B cell (primary cell): ENCODE measurements at regions not wholly inside any gene's neighbourhood (a gene's known extent, or its start where the extent isn't known, plus 50 kb on each side); places are given as distances from the start of the nearest gene placed in this dataset.
"Not testable (repeated sequence)": the region's sequence is repeated elsewhere in the genome, so short reads cannot be mapped to it uniquely, and the experiment has no call there.

Source experiments
- ATAC-seq: fragments of 200-7000 bp; cut with Tn5 transposase; one replicate; pipeline ENCODE4 v1.10.0; 2021; ENCODE audit warnings: low read depth, mild to moderate bottlenecking, moderate number of reproducible peaks, moderate library complexity
- CTCF ChIA-PET: fragments of 350-600 bp; sonication (Branson Sonifier 250); formaldehyde crosslinking; loops from one replicate; lab custom pipeline; 2021; ENCODE audit warnings: antibody characterized with exemption, inconsistent platforms; lab: Charles Lee
- POLR2A ChIA-PET: fragments of 350-600 bp; sonication (Branson Sonifier 250); formaldehyde crosslinking; loops from one replicate; lab custom pipeline; 2021; ENCODE audit warnings: antibody characterized with exemption; lab: Charles Lee
- DNase-seq: peaks from one replicate; pipeline ENCODE4 v3.0.0; 2013
- H2AFZ ChIP-seq: 2 replicates; pipeline ENCODE4 v1.6.1; 2012; ENCODE audit warnings: mild to moderate bottlenecking, low read depth, low read length; ENCODE audit not compliant: insufficient read depth, poor library complexity, severe bottlenecking
- H3K27ac ChIP-seq, 2 donors: 1 replicate in 1 of 2; 2 replicates in 1 of 2; pipeline ENCODE4 v1.5.1; 2012 to 2013; ENCODE audit warnings: low read length in 2 of 2, mild to moderate bottlenecking in 2 of 2, moderate library complexity in 1 of 2
- H3K27me3 ChIP-seq, 4 experiments: fragments of 200-600 bp in 1 of 4; sonication (generic) in 1 of 4; replicated peaks in 1 of 4; 1 replicate in 2 of 4; 2 replicates in 2 of 4; pipeline versions ENCODE4 v1.6.1 to v1.7.0; 2013 to 2016; ENCODE audit warnings: low read length in 3 of 4, mild to moderate bottlenecking in 2 of 4, mixed read lengths in 1 of 4, moderate library complexity in 1 of 4; ENCODE audit not compliant: insufficient read depth in 4 of 4, control insufficient read depth in 3 of 4; ENCODE audit errors: control extremely low read depth in 1 of 4
- H3K36me3 ChIP-seq, 2 experiments: replicated peaks in 1 of 2; 1 replicate in 1 of 2; 2 replicates in 1 of 2; pipeline versions ENCODE4 v1.6.1 to v1.7.1; 2013; ENCODE audit warnings: low read length in 1 of 2; ENCODE audit not compliant: insufficient read depth in 2 of 2, control insufficient read depth in 1 of 2; ENCODE audit errors: control extremely low read depth in 1 of 2, extremely low read depth in 1 of 2
- H3K4me1 ChIP-seq, 2 donors: fragments of 200-600 bp in 1 of 2; sonication (generic) in 1 of 2; 1 replicate in 1 of 2; 2 replicates in 1 of 2; pipeline versions ENCODE4 v1.5.1 to v1.6.1; 2013 to 2017; ENCODE audit warnings: low read length in 2 of 2; ENCODE audit not compliant: control insufficient read depth in 2 of 2, insufficient read depth in 2 of 2
- H3K4me2 ChIP-seq: replicated peaks from 2 replicates; pipeline ENCODE3; 2012; ENCODE audit warnings: mild to moderate bottlenecking, low read depth, low read length; ENCODE audit not compliant: poor library complexity, severe bottlenecking
- H3K4me3 ChIP-seq, 5 experiments: fragments of 200-600 bp in 1 of 5; sonication (generic) in 1 of 5; 1 replicate in 3 of 5; 2 replicates in 2 of 5; pipeline versions ENCODE4 v1.5.1 to v1.7.0; 2011 to 2016; ENCODE audit warnings: low read length in 4 of 5, mild to moderate bottlenecking in 4 of 5, low read depth in 2 of 5, control low read depth in 1 of 5, moderate library complexity in 1 of 5; ENCODE audit not compliant: insufficient read depth in 1 of 5; ENCODE audit errors: control extremely low read depth in 1 of 5, extremely low read depth in 1 of 5
- H3K79me2 ChIP-seq: fragments of 200-600 bp; sonication (generic); one replicate; pipeline ENCODE4 v1.6.0; 2016; ENCODE audit warnings: low read length; ENCODE audit not compliant: control insufficient read depth, insufficient read depth
- H3K9ac ChIP-seq: fragments of 200-600 bp; sonication (generic); 2 replicates; pipeline ENCODE4 v1.6.1; 2017; ENCODE audit warnings: mild to moderate bottlenecking, low read length, moderate library complexity
- H3K9me3 ChIP-seq, 3 donors: one replicate each; pipeline versions ENCODE4 v1.6.1 to v1.7.1; 2013; ENCODE audit warnings: low read length in 2 of 3; ENCODE audit not compliant: control insufficient read depth in 2 of 3, insufficient read depth in 1 of 3; ENCODE audit errors: control extremely low read depth in 1 of 3
- H4K20me1 ChIP-seq: 2 replicates; pipeline ENCODE4 v1.6.0; 2012; ENCODE audit warnings: mild to moderate bottlenecking, low read length; ENCODE audit not compliant: insufficient read depth, control insufficient read depth, poor library complexity, severe bottlenecking
- H3K27ac Mint-ChIP-seq: one replicate; pipeline ENCODE4 v1.8.0; 2021; ENCODE audit warnings: mixed read lengths
- H3K27me3 Mint-ChIP-seq: one replicate; pipeline ENCODE4 v1.8.0; 2021; ENCODE audit warnings: mixed read lengths
- H3K4me1 Mint-ChIP-seq: one replicate; pipeline ENCODE4 v1.8.0; 2021; ENCODE audit warnings: mixed read lengths
- H3K4me3 Mint-ChIP-seq: one replicate; pipeline ENCODE4 v1.8.0; 2021; ENCODE audit warnings: mixed read lengths
- H3K9me3 Mint-ChIP-seq: one replicate; pipeline ENCODE4 v1.8.0; 2022; ENCODE audit warnings: mixed read lengths; ENCODE audit not compliant: insufficient read depth
- CTCF ChIP-seq: fragments of 200-600 bp; IDR thresholded peaks from one replicate; pipeline ENCODE4 v1.8.0; 2022; ENCODE audit warnings: antibody characterized with exemption, mild to moderate bottlenecking
- EZH2 ChIP-seq: IDR thresholded peaks from 2 replicates; pipeline ENCODE4 v1.6.1; 2012; ENCODE audit warnings: borderline replicate concordance, low read depth, mild to moderate bottlenecking, moderate library complexity, low read length; ENCODE audit not compliant: insufficient read depth, poor library complexity, severe bottlenecking
- WGBS: methylation state at CpG from one replicate; pipeline ENCODE4 v1.1.5; 2013; ENCODE audit warnings: missing lambda C conversion rate; ENCODE audit not compliant: insufficient coverage; 5-methylcytosine and 5-hydroxymethylcytosine counted together
- intact Hi-C: fragments of 100-400 bp; cut with micrococcal nuclease; formaldehyde crosslinking; loops from one replicate; pipeline ENCODE4 v1.10.0; 2022

- Mint-ChIP-seq H3K27ac (no peak overlapping the region), H3K9me3 (no peaks in the 10 kb centered on the region), H3K27me3 (peaks cover 59% of the 10 kb centered on the region), H3K4me1 (no peaks in the 10 kb centered on the region), H3K4me3 (no peak overlapping the region)
- no peak for DNase-seq
- Histone ChIP-seq H3K9ac (no peak overlapping the region), H2AFZ (no peak overlapping the region), H3K4me3 (no peak overlapping the region), H3K27ac (no peak overlapping the region), H3K27me3 (peaks cover 0 to 27% (median 5%) of the 10 kb centered on the region in 4 experiments), H3K79me2 (no peaks in the 10 kb centered on the region), H3K9me3 (no peaks in the 10 kb centered on the region), H3K4me1 (no peaks in the 10 kb centered on the region), H3K36me3 (no peaks in the 10 kb centered on the region), H4K20me1 (no peaks in the 10 kb centered on the region), H3K4me2 (no peak overlapping the region)
- WGBS, result no CpG with 5 or more reads among the region's 2 CpGs
- ATAC-seq, result no peak
- intact Hi-C loops, result no loop called here
- TF ChIP-seq CTCF (no peak), EZH2 (no peak)
- ChIA-PET CTCF (no interaction called here), POLR2A (interaction anchor here (0.5 kb wide), 1 partner anchor 405 kb away, joined by 11 read pairs; no protein-coding TSS in a partner anchor)
Observed at GRCh38 chr5:135169753-135170152, 135.7 kb upstream of the PITX1 start.

DNA sequence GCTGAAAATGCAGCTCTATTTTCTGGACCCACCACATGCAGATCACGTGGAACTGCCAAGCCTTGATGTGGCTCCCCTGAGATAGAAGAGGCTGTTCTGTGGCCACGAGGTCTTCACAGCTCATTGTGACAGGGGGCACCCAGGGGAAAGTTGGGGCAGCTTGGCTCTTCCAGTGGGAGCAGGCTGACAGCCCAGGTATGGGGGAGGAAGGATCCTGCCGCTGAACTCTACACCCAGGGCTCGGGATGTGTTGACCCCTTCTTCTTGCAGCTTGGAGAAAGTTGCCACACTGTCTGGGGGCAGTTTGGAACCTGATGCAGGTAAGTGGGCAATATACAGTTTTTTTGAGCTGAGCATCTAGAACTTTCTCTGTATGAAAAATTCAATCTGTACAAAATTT, 133.6 kb upstream of the PITX1 start:
- intact Hi-C loops, result no loop called here
- Histone ChIP-seq H4K20me1 (no peaks in the 10 kb centered on the region), H3K36me3 (no peaks in the 10 kb centered on the region), H3K79me2 (no peaks in the 10 kb centered on the region), H3K27ac (no peak overlapping the region), H2AFZ (no peak overlapping the region), H3K9ac (no peak overlapping the region), H3K27me3 (peaks cover 0 to 20% (median under 1%) of the 10 kb centered on the region in 4 experiments), H3K4me2 (no peak overlapping the region), H3K4me3 (no peak overlapping the region), H3K4me1 (no peaks in the 10 kb centered on the region), H3K9me3 (peaks cover 0 to 3% (median 0%) of the 10 kb centered on the region in 3 donors)
- H3K27ac Mint-ChIP-seq, result no peak overlapping the region
- POLR2A ChIA-PET, result no interaction called here
- no peaks in the 10 kb centered on the region for H3K4me1 Mint-ChIP-seq
- H3K4me3 Mint-ChIP-seq, result no peak overlapping the region
- CTCF ChIA-PET, result interaction anchor here (1.2 kb wide), 1 partner anchor 157 kb away, joined by 6 read pairs; no protein-coding TSS in a partner anchor
- H3K27me3 Mint-ChIP-seq, result peaks cover 52% of the 10 kb centered on the region
- ATAC-seq, result no peak
- no peak for DNase-seq
- TF ChIP-seq EZH2 (no peak), CTCF (no peak)
- 61% methylated on average over 3 of the region's 4 CpGs for WGBS
- H3K9me3 Mint-ChIP-seq, result no peaks in the 10 kb centered on the region

DNA sequence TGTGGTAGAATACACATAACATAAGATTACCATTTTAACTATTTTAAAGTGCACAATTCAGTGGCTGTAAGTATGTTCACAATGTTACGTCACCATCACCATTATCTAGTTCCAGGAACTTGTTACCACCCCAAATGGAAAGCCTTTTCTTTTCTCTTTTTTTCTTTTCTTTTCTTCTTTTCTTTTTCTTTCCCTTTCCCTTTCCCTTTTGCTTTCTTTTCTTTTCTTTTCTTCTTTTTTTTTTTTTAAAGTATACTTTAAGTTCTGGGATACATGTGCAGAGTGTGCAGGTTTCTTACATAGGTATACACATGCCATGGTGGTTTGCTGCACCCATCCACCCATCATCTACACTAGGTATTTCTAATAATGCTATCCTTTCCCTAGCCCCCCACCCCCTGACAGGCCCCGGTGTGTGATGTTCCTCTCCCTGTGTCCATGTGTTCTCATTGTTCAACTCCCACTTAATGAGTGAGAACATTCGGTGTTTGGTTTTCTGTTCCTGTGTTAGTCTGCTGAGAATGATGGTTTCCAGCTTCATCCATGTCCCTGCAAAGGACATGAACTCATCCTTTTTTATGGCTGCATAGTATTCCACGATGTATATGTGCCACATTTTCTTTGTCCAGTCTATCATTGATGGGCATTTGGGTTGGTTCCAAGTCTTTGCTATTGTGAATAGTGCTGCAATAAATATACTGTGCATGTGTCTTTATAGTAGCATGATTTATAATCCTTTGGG, 131.0 kb upstream of the PITX1 start:
- H3K4me1 Mint-ChIP-seq, H3K4me1 ChIP-seq, H3K79me2 ChIP-seq, H3K27ac Mint-ChIP-seq, POLR2A ChIA-PET, intact Hi-C loops, DNase-seq, H3K4me3 ChIP-seq, H3K9me3 ChIP-seq, H3K9ac ChIP-seq, ATAC-seq, H3K9me3 Mint-ChIP-seq, H2AFZ ChIP-seq, H4K20me1 ChIP-seq, H3K27ac ChIP-seq, H3K36me3 ChIP-seq, H3K4me2 ChIP-seq, CTCF ChIA-PET, H3K4me3 Mint-ChIP-seq: not testable (repeated sequence)
- WGBS, result no CpG with 5 or more reads among the region's 4 CpGs
- H3K27me3 Mint-ChIP-seq, result peaks cover 43% of the 10 kb centered on the region
- peaks cover 0 to 26% (median 2%) of the 10 kb centered on the region in 4 experiments for H3K27me3 ChIP-seq
